Spinal cord (tissue), 9 donors: ENCODE measurements at regions not wholly inside any gene's neighbourhood (a gene's known extent, or its start where the extent isn't known, plus 50 kb on each side); places are given as distances from the start of the nearest gene placed in this dataset.
A peak's percentile ranks its signal among the peaks of the same experiment; 100 is the strongest.

Experiments used
- DNase-seq, 6 donors: peaks; one replicate each; pipeline versions ENCODE4 v3.0.0 to v3.0.0-alpha.2; 2013 to 2015; ENCODE audit warnings: low spot score in 6 of 6, low read depth in 4 of 6
- H3K27ac ChIP-seq: one replicate; pipeline ENCODE4 v1.5.1; 2013; ENCODE audit warnings: low read depth, low read length, control low read depth
- H3K27me3 ChIP-seq: one replicate; pipeline ENCODE4 v1.6.1; 2013; ENCODE audit warnings: low read length; ENCODE audit not compliant: control insufficient read depth, insufficient read depth
- H3K36me3 ChIP-seq: one replicate; pipeline ENCODE4 v1.6.1; 2013; ENCODE audit warnings: low read length; ENCODE audit not compliant: control insufficient read depth, insufficient read depth
- H3K4me1 ChIP-seq: one replicate; pipeline ENCODE4 v1.6.1; 2013; ENCODE audit warnings: low read length; ENCODE audit not compliant: control insufficient read depth, insufficient read depth
- H3K4me3 ChIP-seq: one replicate; pipeline ENCODE4 v1.5.1; 2013; ENCODE audit warnings: low read depth, low read length, control low read depth
- H3K9me3 ChIP-seq: one replicate; pipeline ENCODE4 v1.6.1; 2013; ENCODE audit warnings: low read length; ENCODE audit not compliant: control insufficient read depth, insufficient read depth
- WGBS: methylation state at CpG from one replicate; pipeline ENCODE4 v1.1.5; 2013; ENCODE audit warnings: missing lambda C conversion rate; ENCODE audit not compliant: insufficient coverage; 5-methylcytosine and 5-hydroxymethylcytosine counted together
- donor health status: healthy.

DNA sequence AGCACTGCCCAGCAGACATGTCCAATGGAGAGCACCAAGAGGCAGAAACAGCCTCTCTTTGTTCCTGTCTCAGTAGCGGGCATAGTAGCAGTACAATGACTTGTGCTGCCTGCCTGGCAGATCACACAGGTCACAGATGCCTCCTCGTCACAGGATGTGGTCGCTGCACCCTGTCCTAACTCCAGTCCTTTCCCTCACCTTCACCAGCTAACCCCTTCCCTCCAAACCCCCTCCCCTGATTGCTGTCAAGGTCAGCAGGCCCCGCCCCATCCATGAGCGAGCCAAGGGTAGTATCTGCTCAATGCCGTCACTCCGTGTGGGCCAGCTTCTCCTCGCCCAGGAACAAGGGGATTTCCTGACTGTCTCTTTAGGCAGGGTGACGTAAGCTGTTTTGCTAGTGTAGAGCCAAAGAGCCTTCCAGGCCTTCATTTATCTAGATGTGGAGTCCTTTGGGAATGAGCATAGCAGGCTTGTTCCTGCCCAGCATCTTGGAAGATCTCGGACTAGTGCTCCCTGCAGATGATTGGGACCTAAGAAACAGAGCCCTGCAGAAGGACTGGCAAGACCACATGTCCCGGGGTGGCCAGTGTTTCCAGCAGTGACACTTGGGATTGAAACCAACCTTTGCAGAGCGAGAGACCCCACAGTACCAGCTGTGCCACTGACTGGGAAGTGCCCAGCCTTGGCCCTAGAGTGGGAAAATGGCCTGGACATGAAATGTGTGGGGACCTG, 75.9 kb upstream of the TNRC6C start:
- Histone ChIP-seq H3K27ac (peak overlapping the region; percentile 27), H3K9me3 (no peaks in the 10 kb centered on the region), H3K27me3 (peaks cover 8% of the 10 kb centered on the region), H3K4me1 (peaks cover 69% of the 10 kb centered on the region), H3K4me3 (no peak overlapping the region), H3K36me3 (no peaks in the 10 kb centered on the region)
- WGBS = 46% methylated on average over 11 of the region's 12 CpGs
- peak in 2 of 6 donors; percentile 64 to 80 for DNase-seq

GRCh38 chr17:77883213-77883650, 75.3 kb upstream of the TNRC6C start:
- Histone ChIP-seq H3K36me3 (no peaks in the 10 kb centered on the region), H3K27me3 (peaks cover 8% of the 10 kb centered on the region), H3K4me3 (no peak overlapping the region), H3K4me1 (peaks cover 70% of the 10 kb centered on the region), H3K9me3 (no peaks in the 10 kb centered on the region), H3K27ac (no peak overlapping the region)
- WGBS = 93% methylated on average over 6 of the region's 10 CpGs
- no peak for DNase-seq

DNA sequence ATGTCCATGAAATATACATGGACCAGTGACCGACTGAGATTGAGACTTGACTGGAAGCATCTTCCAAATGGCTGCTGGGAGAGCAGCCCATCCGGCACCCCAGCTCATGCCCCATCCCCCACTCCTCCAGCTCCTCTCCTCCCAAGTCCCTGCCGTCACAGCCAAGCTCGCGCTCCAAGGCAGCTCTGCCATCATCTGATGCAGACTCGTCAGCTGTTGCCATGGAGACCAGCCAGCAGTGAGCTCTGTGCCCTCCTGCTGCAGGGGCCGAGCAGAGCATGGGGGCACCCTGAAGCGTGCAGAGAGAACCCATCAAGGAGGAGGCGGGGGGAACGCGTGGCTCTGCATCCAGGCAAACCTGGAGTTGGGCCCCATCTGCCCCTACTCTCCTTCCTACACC, 74.5 kb upstream of the TNRC6C start:
- peak in 5 of 6 donors; percentile 76 to 99 (median 91) for DNase-seq
- Histone ChIP-seq H3K36me3 (no peaks in the 10 kb centered on the region), H3K4me1 (peaks cover 70% of the 10 kb centered on the region), H3K4me3 (no peak overlapping the region), H3K27ac (peak overlapping the region; percentile 25), H3K27me3 (peaks cover 8% of the 10 kb centered on the region), H3K9me3 (no peaks in the 10 kb centered on the region)
- 12% methylated on average over 11 of the region's 11 CpGs for WGBS

- peak in 1 of 6 donors; percentile 62 for DNase-seq
- H3K4me3 ChIP-seq = no peak overlapping the region
- WGBS = 67% methylated on average over 2 of the region's 4 CpGs
- peaks cover 63% of the 10 kb centered on the region for H3K4me1 ChIP-seq
- H3K27me3 ChIP-seq = peaks cover 8% of the 10 kb centered on the region
- no peaks in the 10 kb centered on the region for H3K9me3 ChIP-seq
- H3K27ac ChIP-seq = no peak overlapping the region
- H3K36me3 ChIP-seq = no peaks in the 10 kb centered on the region
These were observed 73.4 kb upstream of the TNRC6C start for GRCh38 chr17:77884967-77885641.

DNA sequence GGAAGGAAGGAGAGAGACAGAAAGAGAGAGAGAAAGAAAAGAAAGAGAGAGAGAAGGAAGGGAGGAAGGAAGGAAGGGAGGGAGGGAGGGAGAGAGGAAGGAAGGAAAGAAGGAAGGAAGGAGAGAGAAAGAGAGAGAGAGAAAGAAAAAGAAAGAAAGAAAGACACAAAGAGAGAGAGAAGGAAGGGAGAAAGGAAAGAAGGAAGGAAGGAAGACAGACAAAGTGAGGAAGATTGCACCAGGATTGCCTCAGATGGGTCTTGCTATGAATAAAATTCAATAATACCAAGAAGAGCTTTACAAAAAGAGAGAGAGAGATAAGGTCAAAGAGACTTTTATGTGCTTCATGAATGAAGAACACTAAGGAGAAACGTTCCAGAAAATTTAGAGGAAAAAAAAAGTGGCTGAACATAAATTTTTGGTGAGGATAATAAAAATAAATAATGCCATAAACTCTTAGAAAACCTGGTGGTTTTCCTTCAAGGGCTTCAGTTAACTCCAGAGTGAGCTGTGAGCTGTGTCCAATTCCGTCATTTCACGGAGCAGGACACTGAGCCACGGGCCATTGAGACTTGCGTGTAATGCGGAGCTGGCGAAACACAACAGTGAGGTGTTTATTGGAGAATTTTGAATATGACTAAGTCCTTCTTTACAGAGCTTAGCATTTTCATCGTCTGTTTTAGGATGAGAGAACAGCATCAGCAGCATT, 72.7 kb upstream of the TNRC6C start:
- Histone ChIP-seq H3K27me3 (peaks cover 8% of the 10 kb centered on the region), H3K4me3 (no peak overlapping the region), H3K36me3 (no peaks in the 10 kb centered on the region), H3K27ac (no peak overlapping the region), H3K4me1 (peaks cover 56% of the 10 kb centered on the region), H3K9me3 (no peaks in the 10 kb centered on the region)
- 77% methylated on average over 7 of the region's 8 CpGs for WGBS
- DNase-seq = no peak

DNA sequence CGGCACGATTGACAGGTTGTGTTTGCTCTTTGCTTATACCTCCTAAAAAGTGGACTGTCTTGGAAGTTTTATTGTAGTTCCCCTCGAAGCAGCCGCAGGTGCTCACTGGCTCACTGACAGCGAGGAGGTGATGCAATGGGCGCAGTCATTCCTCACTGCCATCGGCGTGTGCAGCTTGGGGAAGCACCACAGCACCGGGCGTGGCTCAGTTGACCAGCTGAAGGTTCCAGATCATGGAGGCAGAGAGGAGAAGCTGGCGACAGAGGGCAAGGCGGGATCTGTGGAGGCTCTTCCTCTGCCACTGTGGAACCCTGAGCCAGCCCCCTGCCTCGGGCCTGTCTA, 72.1 kb upstream of the TNRC6C start:
- Histone ChIP-seq H3K4me3 (no peak overlapping the region), H3K9me3 (no peaks in the 10 kb centered on the region), H3K27ac (no peak overlapping the region), H3K4me1 (peaks cover 51% of the 10 kb centered on the region), H3K36me3 (no peaks in the 10 kb centered on the region), H3K27me3 (peaks cover 8% of the 10 kb centered on the region)
- WGBS = 80% methylated on average over 13 of the region's 13 CpGs
- DNase-seq = no peak

DNA sequence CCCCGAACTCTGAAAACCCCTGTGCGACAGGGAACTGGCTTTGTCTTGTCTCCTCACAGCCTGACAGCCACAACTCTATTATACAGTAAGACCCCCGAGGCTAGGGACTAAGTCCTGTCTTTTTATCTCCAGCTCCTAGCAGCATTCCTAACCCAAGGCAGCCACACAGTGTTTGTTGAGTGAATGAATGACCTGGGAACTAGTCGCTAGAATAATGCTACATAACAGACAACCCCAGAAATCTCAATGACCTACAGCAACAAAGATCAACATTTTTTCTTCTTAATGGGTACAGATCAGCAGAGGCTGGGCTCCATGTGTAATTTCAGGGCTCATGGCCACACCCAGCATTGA, 71.4 kb upstream of the TNRC6C start:
- Histone ChIP-seq H3K36me3 (no peaks in the 10 kb centered on the region), H3K9me3 (no peaks in the 10 kb centered on the region), H3K27me3 (peaks cover 8% of the 10 kb centered on the region), H3K4me3 (peak overlapping the region; percentile 65), H3K4me1 (peaks cover 48% of the 10 kb centered on the region), H3K27ac (no peak overlapping the region)
- no peak for DNase-seq
- 83% methylated on average over 2 of the region's 4 CpGs for WGBS

DNA sequence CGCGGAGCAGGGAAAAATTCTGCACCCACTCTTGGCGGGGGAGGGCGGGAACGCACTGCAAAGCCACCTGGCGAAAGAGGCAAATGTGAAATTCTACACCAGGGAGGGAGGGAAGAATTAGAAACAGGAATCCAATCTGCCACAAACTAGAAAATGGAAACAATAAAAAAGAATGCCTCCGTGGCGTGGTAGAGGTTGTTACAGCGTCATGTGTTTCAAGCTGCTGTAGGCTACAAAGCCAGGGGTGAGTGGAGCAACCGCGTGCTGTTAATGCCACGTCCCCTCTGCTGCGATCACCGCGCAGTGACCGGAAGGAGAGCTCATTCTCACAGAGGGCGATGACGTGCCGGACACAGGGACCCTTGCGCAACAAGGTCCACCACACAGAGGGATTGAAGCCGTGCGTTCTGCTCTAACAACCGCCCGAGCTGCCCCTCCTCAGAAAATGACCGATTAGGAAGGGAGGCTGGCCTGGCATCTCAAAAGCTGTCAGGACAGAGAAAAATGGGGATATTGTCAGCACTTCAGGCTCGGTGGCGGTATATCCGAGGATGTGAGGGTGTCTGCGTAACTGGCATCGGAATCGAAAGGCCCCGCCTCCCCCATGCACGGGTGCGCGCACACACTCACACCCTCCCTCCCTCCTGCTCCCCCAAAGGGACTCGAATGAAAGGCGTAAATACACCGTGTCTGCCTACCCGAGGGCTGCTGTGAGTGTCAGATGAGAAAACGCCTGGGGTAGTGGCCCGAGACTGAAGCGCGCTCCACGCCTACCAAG, 70.8 kb upstream of the TNRC6C start:
- peak overlapping the region; percentile 65 for H3K4me3 ChIP-seq
- no peaks in the 10 kb centered on the region for H3K36me3 ChIP-seq
- DNase-seq = peak in 2 of 6 donors; percentile 88 to 92
- peaks cover 8% of the 10 kb centered on the region for H3K27me3 ChIP-seq
- 4% methylated on average over 36 of the region's 44 CpGs for WGBS
- H3K4me1 ChIP-seq = peaks cover 48% of the 10 kb centered on the region
- H3K9me3 ChIP-seq = no peaks in the 10 kb centered on the region
- peak overlapping the region; percentile 74 for H3K27ac ChIP-seq
